ENCODE measurements at regions not wholly inside any gene's neighbourhood (a gene's known extent, or its start where the extent isn't known, plus 50 kb on each side); places are given as distances from the start of the nearest gene placed in this dataset.

DNA sequence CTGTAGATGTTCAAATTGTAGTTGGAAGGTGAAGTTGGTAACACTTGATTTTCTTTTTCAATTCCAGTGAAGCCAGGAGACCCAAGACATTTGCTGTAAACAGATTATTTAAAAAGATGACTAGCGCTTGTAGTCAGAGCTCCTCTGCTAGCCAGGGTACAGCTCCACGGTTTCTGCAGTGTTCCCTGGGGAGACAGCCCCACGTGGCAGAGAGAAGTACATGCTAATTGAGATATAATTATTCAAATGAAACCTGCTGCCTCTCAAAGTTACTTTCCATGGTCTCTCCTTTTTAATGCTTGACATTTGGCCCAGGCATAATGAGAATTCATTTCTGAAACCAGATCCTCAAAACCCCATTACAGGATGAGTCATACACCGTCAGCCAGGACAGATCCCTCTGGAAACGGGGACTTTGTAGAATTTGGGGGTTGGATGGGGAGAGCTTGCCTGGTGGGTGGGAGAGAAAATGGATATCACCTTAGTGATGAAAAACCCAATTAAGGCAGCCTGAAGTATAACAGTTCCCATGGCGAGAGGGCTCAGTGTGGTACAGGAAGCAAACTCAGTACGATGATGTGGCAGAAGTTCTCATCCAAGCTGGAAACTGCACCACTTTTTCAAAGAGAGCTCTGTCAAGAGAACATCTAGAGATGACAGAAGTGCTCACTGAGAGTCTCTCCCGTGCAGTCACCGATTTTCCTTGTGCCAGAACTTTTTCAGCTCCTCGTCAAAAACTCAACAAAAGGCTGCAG lies 637.7 kb upstream of the TMEM132C start:
- Histone ChIP-seq H3K36me3 (ENCODE audit: control insufficient read depth in 1 of 2, insufficient read depth in 2 of 2, low read length in 2 of 2) (no peaks in the 10 kb centered on the region), H3K4me3 (ENCODE audit: low read depth in 1 of 2, low read length in 2 of 2) (no peak overlapping the region), H3K9me3 (ENCODE audit: control insufficient read depth in 1 of 2, low read length in 2 of 2) (no peaks in the 10 kb centered on the region), H3K27me3 (ENCODE audit: low read depth, low read length) (peaks cover 4% of the 10 kb centered on the region), H3K27ac (ENCODE audit: low read length) (no peak overlapping the region), H3K4me1 (ENCODE audit: control insufficient read depth in 1 of 2, insufficient read depth in 2 of 2, low read length in 2 of 2) (no peaks in the 10 kb centered on the region)

DNA sequence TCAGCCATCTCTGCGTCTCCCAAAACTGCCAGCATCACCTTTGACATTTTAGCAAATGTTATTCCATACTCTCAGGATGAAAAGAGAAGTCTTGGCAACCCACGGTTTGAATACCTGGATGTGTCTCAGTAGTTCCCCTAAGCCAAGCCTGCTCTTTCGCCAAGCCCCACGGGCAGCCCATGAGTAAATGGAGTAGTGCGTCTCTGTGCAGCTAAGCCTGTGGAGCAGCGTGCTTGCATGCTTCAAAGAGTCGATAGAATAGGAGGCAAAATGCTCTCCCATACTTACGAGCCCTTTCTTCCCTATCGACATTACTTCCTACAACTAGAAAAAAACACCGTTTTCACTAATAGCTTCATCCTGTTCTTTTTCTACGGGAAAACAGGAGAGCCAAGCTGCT lies 634.5 kb upstream of the TMEM132C start:
- Histone ChIP-seq H3K4me3 (ENCODE audit: low read depth in 1 of 2, low read length in 2 of 2) (no peak overlapping the region), H3K27ac (ENCODE audit: low read length) (no peak overlapping the region), H3K27me3 (ENCODE audit: low read depth, low read length) (no peaks in the 10 kb centered on the region), H3K4me1 (ENCODE audit: control insufficient read depth in 1 of 2, insufficient read depth in 2 of 2, low read length in 2 of 2) (no peaks in the 10 kb centered on the region), H3K9me3 (ENCODE audit: control insufficient read depth in 1 of 2, low read length in 2 of 2) (no peaks in the 10 kb centered on the region), H3K36me3 (ENCODE audit: control insufficient read depth in 1 of 2, insufficient read depth in 2 of 2, low read length in 2 of 2) (no peaks in the 10 kb centered on the region)

DNA sequence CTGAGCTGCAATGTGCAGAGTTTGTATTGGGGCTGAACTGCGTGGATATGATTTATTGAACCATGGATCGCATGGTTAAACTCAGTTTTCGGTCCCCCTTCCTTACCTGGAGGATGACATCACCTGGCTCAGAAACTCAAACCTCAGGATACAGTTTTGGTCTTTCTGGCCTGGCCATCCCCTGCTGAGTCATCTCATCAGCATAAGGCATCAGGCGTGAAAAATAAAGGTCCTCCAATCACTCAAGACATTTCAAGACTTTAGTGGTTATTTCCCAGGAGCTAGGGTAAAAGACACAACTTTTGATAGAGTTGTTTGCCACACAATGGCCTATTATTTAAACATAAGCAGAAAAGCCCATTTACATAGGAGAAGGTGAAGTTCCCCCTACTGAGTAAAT lies 631.1 kb upstream of the TMEM132C start:
- no peaks in the 10 kb centered on the region for H3K9me3 ChIP-seq (ENCODE audit: control insufficient read depth in 1 of 2, low read length in 2 of 2)
- no peak overlapping the region for H3K4me3 ChIP-seq (ENCODE audit: low read depth in 1 of 2, low read length in 2 of 2)
- no peaks in the 10 kb centered on the region for H3K36me3 ChIP-seq (ENCODE audit: control insufficient read depth in 1 of 2, insufficient read depth in 2 of 2, low read length in 2 of 2)
- H3K27me3 ChIP-seq (ENCODE audit: low read depth, low read length) = no peaks in the 10 kb centered on the region
- no peak overlapping the region for H3K27ac ChIP-seq (ENCODE audit: low read length)
- no peaks in the 10 kb centered on the region for H3K4me1 ChIP-seq (ENCODE audit: control insufficient read depth in 1 of 2, insufficient read depth in 2 of 2, low read length in 2 of 2)

DNA sequence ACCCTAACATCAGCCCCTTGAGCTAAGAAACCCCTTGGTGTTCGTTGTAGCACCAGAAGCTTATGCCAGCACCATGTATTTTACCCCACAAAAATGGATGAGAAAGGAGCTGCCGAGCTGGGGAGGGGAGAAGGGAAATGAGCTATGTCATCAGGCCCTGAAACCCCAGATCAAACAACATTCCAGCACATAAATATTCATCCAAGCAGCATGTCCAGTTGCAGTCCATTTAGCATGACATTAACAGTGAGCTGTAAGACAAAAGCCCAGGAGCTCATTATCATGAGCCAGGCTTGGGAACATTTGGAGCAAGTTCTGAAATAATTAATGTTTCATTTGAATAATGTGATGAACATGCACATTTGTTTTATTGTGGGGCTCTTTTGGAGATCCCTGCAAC lies 630.1 kb upstream of the TMEM132C start:
- H3K9me3 ChIP-seq (ENCODE audit: control insufficient read depth in 1 of 2, low read length in 2 of 2) = no peaks in the 10 kb centered on the region
- no peaks in the 10 kb centered on the region for H3K4me1 ChIP-seq (ENCODE audit: control insufficient read depth in 1 of 2, insufficient read depth in 2 of 2, low read length in 2 of 2)
- no peak overlapping the region for H3K27ac ChIP-seq (ENCODE audit: low read length)
- no peaks in the 10 kb centered on the region for H3K27me3 ChIP-seq (ENCODE audit: low read depth, low read length)
- H3K36me3 ChIP-seq (ENCODE audit: control insufficient read depth in 1 of 2, insufficient read depth in 2 of 2, low read length in 2 of 2) = no peaks in the 10 kb centered on the region
- H3K4me3 ChIP-seq (ENCODE audit: low read depth in 1 of 2, low read length in 2 of 2) = no peak overlapping the region

DNA sequence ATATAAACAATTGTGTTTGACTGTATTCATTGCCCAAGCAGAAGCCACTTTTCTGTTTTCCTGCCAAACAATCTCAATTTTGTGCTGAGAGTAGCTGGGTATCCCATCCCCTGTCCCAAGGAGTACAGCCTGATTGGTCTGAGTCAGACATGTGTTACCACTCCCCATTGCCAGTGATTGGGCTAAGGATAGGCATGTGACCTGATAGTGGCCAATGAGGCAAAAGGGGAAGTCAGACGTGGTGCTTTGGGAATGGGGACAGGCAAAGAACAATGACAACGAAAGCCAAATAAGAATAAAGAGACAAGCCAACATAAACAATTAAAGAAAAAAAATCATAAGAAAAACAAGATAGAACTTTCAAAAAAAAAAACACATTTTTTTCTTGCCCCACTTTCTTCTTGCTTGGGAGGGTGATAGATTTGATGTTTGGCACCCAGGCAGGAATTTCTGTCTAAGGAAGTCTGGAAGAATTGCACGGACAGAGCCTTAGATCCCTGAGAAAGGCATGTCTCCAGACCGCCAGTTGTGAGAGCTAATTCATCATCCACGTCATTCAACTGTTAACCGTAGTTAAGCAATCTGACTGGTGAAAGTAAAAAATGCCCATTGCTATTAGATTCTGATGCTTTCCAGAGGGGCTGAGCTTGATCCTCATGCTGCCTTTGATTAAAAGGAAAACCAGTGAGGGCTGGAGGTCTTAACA lies 626.6 kb upstream of the TMEM132C start:
- Histone ChIP-seq H3K4me1 (ENCODE audit: control insufficient read depth in 1 of 2, insufficient read depth in 2 of 2, low read length in 2 of 2) (no peaks in the 10 kb centered on the region), H3K9me3 (ENCODE audit: control insufficient read depth in 1 of 2, low read length in 2 of 2) (no peaks in the 10 kb centered on the region), H3K4me3 (ENCODE audit: low read depth in 1 of 2, low read length in 2 of 2) (no peak overlapping the region), H3K36me3 (ENCODE audit: control insufficient read depth in 1 of 2, insufficient read depth in 2 of 2, low read length in 2 of 2) (no peaks in the 10 kb centered on the region), H3K27me3 (ENCODE audit: low read depth, low read length) (no peaks in the 10 kb centered on the region), H3K27ac (ENCODE audit: low read length) (no peak overlapping the region)

DNA sequence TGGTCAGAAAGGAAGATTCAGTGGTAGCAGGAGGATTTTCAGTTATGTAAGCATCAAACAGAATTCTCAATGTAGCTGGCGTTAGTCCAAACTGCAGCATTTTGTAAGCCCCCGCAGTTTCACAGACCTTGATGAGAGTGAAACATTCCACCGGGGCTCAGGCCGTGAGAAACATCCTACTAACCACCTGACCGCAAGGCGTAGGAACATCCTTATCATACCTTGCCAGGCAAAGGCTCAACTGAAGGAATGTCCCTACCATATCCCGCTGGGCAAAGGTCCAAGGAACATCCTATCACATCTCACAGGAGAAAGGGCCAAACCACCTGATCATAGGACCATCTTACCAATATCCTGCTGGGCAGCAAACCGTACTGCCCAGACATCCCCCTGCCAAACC lies 624.8 kb upstream of the TMEM132C start:
- Histone ChIP-seq H3K4me3 (ENCODE audit: low read depth in 1 of 2, low read length in 2 of 2) (no peak overlapping the region), H3K27ac (ENCODE audit: low read length) (no peak overlapping the region), H3K4me1 (ENCODE audit: control insufficient read depth in 1 of 2, insufficient read depth in 2 of 2, low read length in 2 of 2) (no peaks in the 10 kb centered on the region), H3K36me3 (ENCODE audit: control insufficient read depth in 1 of 2, insufficient read depth in 2 of 2, low read length in 2 of 2) (no peaks in the 10 kb centered on the region), H3K27me3 (ENCODE audit: low read depth, low read length) (no peaks in the 10 kb centered on the region), H3K9me3 (ENCODE audit: control insufficient read depth in 1 of 2, low read length in 2 of 2) (no peaks in the 10 kb centered on the region)

- Histone ChIP-seq H3K27ac (ENCODE audit: low read length) (no peak overlapping the region), H3K4me1 (ENCODE audit: control insufficient read depth in 1 of 2, insufficient read depth in 2 of 2, low read length in 2 of 2) (no peaks in the 10 kb centered on the region), H3K4me3 (ENCODE audit: low read depth in 1 of 2, low read length in 2 of 2) (no peak overlapping the region), H3K27me3 (ENCODE audit: low read depth, low read length) (peaks cover 5% of the 10 kb centered on the region), H3K9me3 (ENCODE audit: control insufficient read depth in 1 of 2, low read length in 2 of 2) (no peaks in the 10 kb centered on the region), H3K36me3 (ENCODE audit: control insufficient read depth in 1 of 2, insufficient read depth in 2 of 2, low read length in 2 of 2) (no peaks in the 10 kb centered on the region)
These were observed 618.6 kb upstream of the TMEM132C start for GRCh38 chr12:127648321-127648720.

DNA sequence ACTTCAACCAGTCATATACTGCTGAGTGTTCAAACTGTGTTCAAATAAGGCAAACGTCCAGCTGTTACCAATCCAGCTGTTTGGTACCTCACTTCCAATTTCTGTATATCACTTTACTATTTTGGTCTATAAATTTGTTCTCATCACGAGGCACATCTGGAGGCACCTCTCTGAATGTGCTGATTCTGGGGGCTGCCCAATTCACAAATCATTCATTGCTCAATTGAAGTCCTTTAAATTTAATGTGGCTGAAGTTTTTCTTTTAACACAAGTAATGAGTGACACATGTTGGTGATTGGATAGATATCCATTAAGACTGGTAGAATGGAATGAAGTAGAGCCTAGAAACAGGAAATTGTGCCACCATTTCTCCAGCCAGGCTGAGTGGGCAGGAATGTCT lies 617.0 kb upstream of the TMEM132C start:
- Histone ChIP-seq H3K36me3 (ENCODE audit: control insufficient read depth in 1 of 2, insufficient read depth in 2 of 2, low read length in 2 of 2) (no peaks in the 10 kb centered on the region), H3K4me1 (ENCODE audit: control insufficient read depth in 1 of 2, insufficient read depth in 2 of 2, low read length in 2 of 2) (no peaks in the 10 kb centered on the region), H3K4me3 (ENCODE audit: low read depth in 1 of 2, low read length in 2 of 2) (no peak overlapping the region), H3K27ac (ENCODE audit: low read length) (no peak overlapping the region), H3K9me3 (ENCODE audit: control insufficient read depth in 1 of 2, low read length in 2 of 2) (no peaks in the 10 kb centered on the region), H3K27me3 (ENCODE audit: low read depth, low read length) (peaks cover 5% of the 10 kb centered on the region)

GRCh38 chr12:127650626-127651025 lies 616.3 kb upstream of the TMEM132C start:
- Histone ChIP-seq H3K27me3 (ENCODE audit: low read depth, low read length) (peaks cover 5% of the 10 kb centered on the region), H3K27ac (ENCODE audit: low read length) (no peak overlapping the region), H3K4me3 (ENCODE audit: low read depth in 1 of 2, low read length in 2 of 2) (no peak overlapping the region), H3K4me1 (ENCODE audit: control insufficient read depth in 1 of 2, insufficient read depth in 2 of 2, low read length in 2 of 2) (no peaks in the 10 kb centered on the region), H3K9me3 (ENCODE audit: control insufficient read depth in 1 of 2, low read length in 2 of 2) (no peaks in the 10 kb centered on the region), H3K36me3 (ENCODE audit: control insufficient read depth in 1 of 2, insufficient read depth in 2 of 2, low read length in 2 of 2) (no peaks in the 10 kb centered on the region)

DNA sequence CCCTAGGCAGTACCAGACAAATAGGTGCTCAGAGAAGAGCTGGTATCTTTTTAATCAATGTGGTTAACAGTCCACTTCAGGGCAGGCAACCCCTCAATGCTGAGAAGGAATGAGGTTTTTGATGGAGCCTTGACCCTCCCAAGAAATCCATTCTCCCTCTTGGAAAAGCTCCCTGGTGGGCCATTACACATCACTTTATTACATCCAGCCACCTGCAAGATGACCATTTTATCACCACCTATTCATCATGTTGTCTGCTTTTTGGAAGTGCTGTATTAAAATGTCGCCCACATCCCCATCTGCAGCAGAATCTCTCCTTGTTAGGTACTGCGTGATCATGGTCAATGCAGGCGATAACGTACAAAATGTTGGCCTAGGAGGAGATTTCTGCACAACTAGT lies 614.7 kb upstream of the TMEM132C start:
- Histone ChIP-seq H3K27ac (ENCODE audit: low read length) (no peak overlapping the region), H3K4me3 (ENCODE audit: low read depth in 1 of 2, low read length in 2 of 2) (no peak overlapping the region), H3K36me3 (ENCODE audit: control insufficient read depth in 1 of 2, insufficient read depth in 2 of 2, low read length in 2 of 2) (no peaks in the 10 kb centered on the region), H3K27me3 (ENCODE audit: low read depth, low read length) (peaks cover 5% of the 10 kb centered on the region), H3K9me3 (ENCODE audit: control insufficient read depth in 1 of 2, low read length in 2 of 2) (no peaks in the 10 kb centered on the region), H3K4me1 (ENCODE audit: control insufficient read depth in 1 of 2, insufficient read depth in 2 of 2, low read length in 2 of 2) (no peaks in the 10 kb centered on the region)

- H3K9me3 ChIP-seq (ENCODE audit: control insufficient read depth in 1 of 2, low read length in 2 of 2) = no peaks in the 10 kb centered on the region
- no peaks in the 10 kb centered on the region for H3K36me3 ChIP-seq (ENCODE audit: control insufficient read depth in 1 of 2, insufficient read depth in 2 of 2, low read length in 2 of 2)
- no peak overlapping the region for H3K27ac ChIP-seq (ENCODE audit: low read length)
- peaks cover 5% of the 10 kb centered on the region for H3K27me3 ChIP-seq (ENCODE audit: low read depth, low read length)
- no peak overlapping the region for H3K4me3 ChIP-seq (ENCODE audit: low read depth in 1 of 2, low read length in 2 of 2)
- no peaks in the 10 kb centered on the region for H3K4me1 ChIP-seq (ENCODE audit: control insufficient read depth in 1 of 2, insufficient read depth in 2 of 2, low read length in 2 of 2)
These were observed 612.5 kb upstream of the TMEM132C start for GRCh38 chr12:127654383-127654985.

Measured in muscle layer of duodenum (tissue), 2 donors.